Prostate gland (tissue), 2 donors: ENCODE measurements at regions not wholly inside any gene's neighbourhood (a gene's known extent, or its start where the extent isn't known, plus 50 kb on each side); places are given as distances from the start of the nearest gene placed in this dataset.

Experiments
- DNase-seq: peaks from one replicate; pipeline ENCODE4 v3.0.0-alpha.2; 2019; ENCODE audit warnings: low spot score
- H3K27ac ChIP-seq, 2 donors: fragments of 200-600 bp; sonication (generic); 2 replicates each; pipeline ENCODE4 v1.5.1; 2017 to 2019
- H3K27me3 ChIP-seq: fragments of 200-600 bp; sonication (generic); replicated peaks from 2 replicates; pipeline ENCODE4 v1.5.1; 2019; ENCODE audit not compliant: insufficient read depth
- H3K36me3 ChIP-seq, 2 donors: fragments of 200-600 bp; sonication (generic); 1 replicate in 1 of 2; 2 replicates in 1 of 2; pipeline versions ENCODE4 v1.5.1 to v1.8.1; 2017 to 2019
- H3K4me1 ChIP-seq: fragments of 200-600 bp; sonication (generic); replicated peaks from 2 replicates; pipeline ENCODE4 v1.5.1; 2019
- H3K4me3 ChIP-seq, 2 donors: fragments of 200-600 bp; sonication (generic); 2 replicates each; pipeline ENCODE4 v1.5.1; 2017 to 2019
- H3K9me3 ChIP-seq: fragments of 200-600 bp; sonication (generic); 2 replicates; pipeline ENCODE4 v1.5.1; 2017
- POLR2A ChIP-seq: fragments of 450-650 bp; IDR thresholded peaks from one replicate; pipeline ENCODE4 v1.6.1; 2016; ENCODE audit warnings: antibody characterized with exemption, mild to moderate bottlenecking
- POLR2AphosphoS5 ChIP-seq: sonication (generic); formaldehyde crosslinking; IDR thresholded peaks from one replicate; pipeline ENCODE4 v1.6.1; 2017; ENCODE audit warnings: antibody characterized with exemption
- WGBS: methylation state at CpG from one replicate; pipeline ENCODE4 v1.1.5; 2018; 5-methylcytosine and 5-hydroxymethylcytosine counted together
- intact Hi-C: fragments of 100-400 bp; cut with DNase I; formaldehyde crosslinking; loops from one replicate; pipeline ENCODE4 v1.14.2; 2022
- TF ChIP-seq, protein P1 (sequence below), 4 experiments: fragments of 200-600 bp in 2 of 4; fragments of 450-650 bp in 2 of 4; sonication (generic) in 2 of 4; IDR thresholded peaks; 1 replicate in 3 of 4; 2 replicates in 1 of 4; pipeline ENCODE4 v1.5.1; 2016 to 2019; ENCODE audit warnings: antibody characterized with exemption in 4 of 4, mild to moderate bottlenecking in 2 of 4, moderate library complexity in 2 of 4

- H3K27ac ChIP-seq = no peak overlapping the region
- H3K9me3 ChIP-seq = no peaks in the 10 kb centered on the region
- no peak for TF ChIP-seq POLR2A
- TF ChIP-seq, protein P1, sequence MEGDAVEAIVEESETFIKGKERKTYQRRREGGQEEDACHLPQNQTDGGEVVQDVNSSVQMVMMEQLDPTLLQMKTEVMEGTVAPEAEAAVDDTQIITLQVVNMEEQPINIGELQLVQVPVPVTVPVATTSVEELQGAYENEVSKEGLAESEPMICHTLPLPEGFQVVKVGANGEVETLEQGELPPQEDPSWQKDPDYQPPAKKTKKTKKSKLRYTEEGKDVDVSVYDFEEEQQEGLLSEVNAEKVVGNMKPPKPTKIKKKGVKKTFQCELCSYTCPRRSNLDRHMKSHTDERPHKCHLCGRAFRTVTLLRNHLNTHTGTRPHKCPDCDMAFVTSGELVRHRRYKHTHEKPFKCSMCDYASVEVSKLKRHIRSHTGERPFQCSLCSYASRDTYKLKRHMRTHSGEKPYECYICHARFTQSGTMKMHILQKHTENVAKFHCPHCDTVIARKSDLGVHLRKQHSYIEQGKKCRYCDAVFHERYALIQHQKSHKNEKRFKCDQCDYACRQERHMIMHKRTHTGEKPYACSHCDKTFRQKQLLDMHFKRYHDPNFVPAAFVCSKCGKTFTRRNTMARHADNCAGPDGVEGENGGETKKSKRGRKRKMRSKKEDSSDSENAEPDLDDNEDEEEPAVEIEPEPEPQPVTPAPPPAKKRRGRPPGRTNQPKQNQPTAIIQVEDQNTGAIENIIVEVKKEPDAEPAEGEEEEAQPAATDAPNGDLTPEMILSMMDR (IDR thresholded peaks at IDR 0.05) = no peak
- no peak for TF ChIP-seq POLR2AphosphoS5
- H3K4me1 ChIP-seq = no peaks in the 10 kb centered on the region
- no peaks in the 10 kb centered on the region for H3K27me3 ChIP-seq
- H3K36me3 ChIP-seq = no peaks in the 10 kb centered on the region
- H3K4me3 ChIP-seq = no peak overlapping the region
- DNase-seq = no peak
- WGBS = 82% methylated on average over 1 of the region's 1 CpG
- intact Hi-C loops = no loop called here
These were observed 671.9 kb upstream of the CHAC2 start for GRCh38 chr2:53095664-53096063.

DNA sequence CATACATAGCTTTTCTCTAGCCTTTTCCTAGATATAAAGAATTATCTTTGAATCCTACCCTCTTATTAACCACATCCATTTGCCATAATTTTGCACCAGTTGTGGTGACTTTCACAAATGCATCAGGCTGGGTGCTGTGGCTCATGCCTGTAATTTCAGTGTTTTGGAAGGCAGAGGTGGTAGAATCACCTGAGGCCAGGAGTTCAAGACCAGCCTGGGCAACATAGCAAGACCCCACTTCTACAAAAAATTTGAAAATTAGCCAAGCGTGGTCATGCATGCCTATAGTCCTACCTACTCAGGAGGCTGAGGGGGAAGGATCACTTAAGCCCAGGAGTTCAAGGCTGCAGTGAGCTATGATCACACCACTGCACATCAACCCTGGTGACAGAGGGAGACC is 672.4 kb upstream of the CHAC2 start:
- intact Hi-C loops = no loop called here
- WGBS = 79% methylated on average over 1 of the region's 1 CpG
- Histone ChIP-seq H3K27ac (no peak overlapping the region), H3K4me3 (no peak overlapping the region), H3K36me3 (no peaks in the 10 kb centered on the region), H3K27me3 (no peaks in the 10 kb centered on the region), H3K4me1 (no peaks in the 10 kb centered on the region), H3K9me3 (no peaks in the 10 kb centered on the region)
- TF ChIP-seq, protein P1 (IDR thresholded peaks at IDR 0.05) = no peak
- TF ChIP-seq POLR2AphosphoS5 (no peak), POLR2A (no peak)
- no peak for DNase-seq

- no peak overlapping the region for H3K4me3 ChIP-seq
- H3K27me3 ChIP-seq = no peaks in the 10 kb centered on the region
- intact Hi-C loops = no loop called here
- H3K36me3 ChIP-seq = no peaks in the 10 kb centered on the region
- WGBS = 67% methylated on average over 1 of the region's 1 CpG
- TF ChIP-seq, protein P1 (IDR thresholded peaks at IDR 0.05) = no peak
- TF ChIP-seq POLR2AphosphoS5 (no peak), POLR2A (no peak)
- H3K9me3 ChIP-seq = no peaks in the 10 kb centered on the region
- no peak for DNase-seq
- no peaks in the 10 kb centered on the region for H3K4me1 ChIP-seq
- no peak overlapping the region for H3K27ac ChIP-seq
These were observed 674.2 kb upstream of the CHAC2 start for GRCh38 chr2:53093355-53093754.

GRCh38 chr2:53091183-53091582 is 676.4 kb upstream of the CHAC2 start:
- no peaks in the 10 kb centered on the region for H3K9me3 ChIP-seq
- no peak overlapping the region for H3K27ac ChIP-seq
- intact Hi-C loops = no loop called here
- no peak overlapping the region for H3K4me3 ChIP-seq
- H3K36me3 ChIP-seq = no peaks in the 10 kb centered on the region
- H3K4me1 ChIP-seq = no peaks in the 10 kb centered on the region
- H3K27me3 ChIP-seq = no peaks in the 10 kb centered on the region
- no peak for TF ChIP-seq POLR2A
- TF ChIP-seq, protein P1 (IDR thresholded peaks at IDR 0.05) = no peak
- TF ChIP-seq POLR2AphosphoS5 = no peak
- no peak for DNase-seq

- 49% methylated on average over 4 of the region's 4 CpGs for WGBS
- Histone ChIP-seq H3K9me3 (no peaks in the 10 kb centered on the region), H3K36me3 (no peaks in the 10 kb centered on the region), H3K27ac (no peak overlapping the region), H3K4me3 (no peak overlapping the region), H3K4me1 (no peaks in the 10 kb centered on the region), H3K27me3 (no peaks in the 10 kb centered on the region)
- no peak for TF ChIP-seq POLR2AphosphoS5
- intact Hi-C loops = no loop called here
- no peak for DNase-seq
These were observed 679.6 kb upstream of the CHAC2 start for GRCh38 chr2:53087874-53088461.
